ENCODE measurements at regions not wholly inside any gene's neighbourhood (a gene's known extent, or its start where the extent isn't known, plus 50 kb on each side); places are given as distances from the start of the nearest gene placed in this dataset.

DNA sequence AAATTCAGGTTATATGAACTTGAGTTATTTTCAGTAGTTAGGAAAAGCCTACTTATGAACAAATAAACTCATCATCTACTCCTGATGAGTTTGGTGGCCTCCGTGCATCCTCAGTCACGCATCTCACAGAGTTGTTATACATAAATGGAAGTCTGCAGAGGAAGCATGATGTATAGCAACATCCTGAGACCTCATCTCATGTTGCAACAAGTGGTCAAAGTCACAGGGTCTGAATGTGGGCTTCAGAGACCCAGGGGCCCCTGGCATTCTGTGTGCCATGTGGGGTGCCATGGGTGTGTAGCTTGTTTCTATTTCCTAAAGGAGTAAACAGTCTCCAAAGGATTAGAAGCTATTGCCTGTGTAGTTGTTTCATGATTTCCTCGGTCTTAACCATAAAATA, 216.5 kb downstream of the IRX2 start:
- no peak for TF ChIP-seq POLR2A (IDR thresholded peaks at IDR 0.05)
- TF ChIP-seq, protein P1, sequence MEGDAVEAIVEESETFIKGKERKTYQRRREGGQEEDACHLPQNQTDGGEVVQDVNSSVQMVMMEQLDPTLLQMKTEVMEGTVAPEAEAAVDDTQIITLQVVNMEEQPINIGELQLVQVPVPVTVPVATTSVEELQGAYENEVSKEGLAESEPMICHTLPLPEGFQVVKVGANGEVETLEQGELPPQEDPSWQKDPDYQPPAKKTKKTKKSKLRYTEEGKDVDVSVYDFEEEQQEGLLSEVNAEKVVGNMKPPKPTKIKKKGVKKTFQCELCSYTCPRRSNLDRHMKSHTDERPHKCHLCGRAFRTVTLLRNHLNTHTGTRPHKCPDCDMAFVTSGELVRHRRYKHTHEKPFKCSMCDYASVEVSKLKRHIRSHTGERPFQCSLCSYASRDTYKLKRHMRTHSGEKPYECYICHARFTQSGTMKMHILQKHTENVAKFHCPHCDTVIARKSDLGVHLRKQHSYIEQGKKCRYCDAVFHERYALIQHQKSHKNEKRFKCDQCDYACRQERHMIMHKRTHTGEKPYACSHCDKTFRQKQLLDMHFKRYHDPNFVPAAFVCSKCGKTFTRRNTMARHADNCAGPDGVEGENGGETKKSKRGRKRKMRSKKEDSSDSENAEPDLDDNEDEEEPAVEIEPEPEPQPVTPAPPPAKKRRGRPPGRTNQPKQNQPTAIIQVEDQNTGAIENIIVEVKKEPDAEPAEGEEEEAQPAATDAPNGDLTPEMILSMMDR (IDR thresholded peaks at IDR 0.05) = no peak

Data from lower leg skin (tissue), 3 donors.